ENCODE measurements at regions not wholly inside any gene's neighbourhood (a gene's known extent, or its start where the extent isn't known, plus 50 kb on each side); places are given as distances from the start of the nearest gene placed in this dataset.

- Histone ChIP-seq H3K9me2 (replicated peaks; ENCODE audit: insufficient read depth) (no peaks in the 10 kb centered on the region), H4K20me1 (ENCODE audit: insufficient read depth, poor library complexity, severe bottlenecking) (no peaks in the 10 kb centered on the region), H3K4me3 (no peak overlapping the region), H3K27ac (peak overlapping the region; percentile 48), H3K4me1 (ENCODE audit: insufficient read depth) (no peaks in the 10 kb centered on the region), H3K36me3 (replicated peaks; ENCODE audit: insufficient read depth, low read depth) (no peaks in the 10 kb centered on the region), H2AFZ (no peak overlapping the region), H3K9me3 (ENCODE audit: low read depth) (no peaks in the 10 kb centered on the region), H3K4me2 (no peak overlapping the region), H3K27me3 (no peaks in the 10 kb centered on the region), H3K79me2 (no peaks in the 10 kb centered on the region)
- TF ChIP-seq EZH2phosphoT487 (IDR thresholded peaks at IDR 0.05; ENCODE audit: low read depth, severe bottlenecking, unreplicated experiment), result no peak
- no peak for TF ChIP-seq EZH2 (IDR thresholded peaks at IDR 0.05; ENCODE audit: borderline replicate concordance)
- TF ChIP-seq, protein P1, sequence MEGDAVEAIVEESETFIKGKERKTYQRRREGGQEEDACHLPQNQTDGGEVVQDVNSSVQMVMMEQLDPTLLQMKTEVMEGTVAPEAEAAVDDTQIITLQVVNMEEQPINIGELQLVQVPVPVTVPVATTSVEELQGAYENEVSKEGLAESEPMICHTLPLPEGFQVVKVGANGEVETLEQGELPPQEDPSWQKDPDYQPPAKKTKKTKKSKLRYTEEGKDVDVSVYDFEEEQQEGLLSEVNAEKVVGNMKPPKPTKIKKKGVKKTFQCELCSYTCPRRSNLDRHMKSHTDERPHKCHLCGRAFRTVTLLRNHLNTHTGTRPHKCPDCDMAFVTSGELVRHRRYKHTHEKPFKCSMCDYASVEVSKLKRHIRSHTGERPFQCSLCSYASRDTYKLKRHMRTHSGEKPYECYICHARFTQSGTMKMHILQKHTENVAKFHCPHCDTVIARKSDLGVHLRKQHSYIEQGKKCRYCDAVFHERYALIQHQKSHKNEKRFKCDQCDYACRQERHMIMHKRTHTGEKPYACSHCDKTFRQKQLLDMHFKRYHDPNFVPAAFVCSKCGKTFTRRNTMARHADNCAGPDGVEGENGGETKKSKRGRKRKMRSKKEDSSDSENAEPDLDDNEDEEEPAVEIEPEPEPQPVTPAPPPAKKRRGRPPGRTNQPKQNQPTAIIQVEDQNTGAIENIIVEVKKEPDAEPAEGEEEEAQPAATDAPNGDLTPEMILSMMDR (IDR thresholded peaks at IDR 0.05; ENCODE audit: poor library complexity), result no peak
- DNase-seq (ENCODE audit: low spot score), result peak; percentile 6
- WGBS (ENCODE audit: low lambda C conversion rate, missing lambda C conversion rate), result 74% methylated on average over 3 of the region's 3 CpGs
Observed at GRCh38 chr13:82898586-82898985, 983.7 kb downstream of the SLITRK1 start.

GRCh38 chr13:82879921-82880320, 1002.4 kb downstream of the SLITRK1 start:
- H2AFZ ChIP-seq, result no peak overlapping the region
- H4K20me1 ChIP-seq (ENCODE audit: insufficient read depth, poor library complexity, severe bottlenecking), result no peaks in the 10 kb centered on the region
- H3K27me3 ChIP-seq, result no peaks in the 10 kb centered on the region
- TF ChIP-seq EZH2 (IDR thresholded peaks at IDR 0.05; ENCODE audit: borderline replicate concordance), result no peak
- TF ChIP-seq, protein P1 (IDR thresholded peaks at IDR 0.05; ENCODE audit: poor library complexity), result no peak
- no peak for TF ChIP-seq EZH2phosphoT487 (IDR thresholded peaks at IDR 0.05; ENCODE audit: low read depth, severe bottlenecking, unreplicated experiment)
- H3K9me3 ChIP-seq (ENCODE audit: low read depth), result no peaks in the 10 kb centered on the region
- no peak overlapping the region for H3K27ac ChIP-seq
- H3K4me2 ChIP-seq, result no peak overlapping the region
- DNase-seq (ENCODE audit: low spot score), result no peak
- H3K4me3 ChIP-seq, result no peak overlapping the region
- no peaks in the 10 kb centered on the region for H3K9me2 ChIP-seq (replicated peaks; ENCODE audit: insufficient read depth)
- no peaks in the 10 kb centered on the region for H3K79me2 ChIP-seq
- H3K4me1 ChIP-seq (ENCODE audit: insufficient read depth), result no peaks in the 10 kb centered on the region
- WGBS (ENCODE audit: low lambda C conversion rate, missing lambda C conversion rate), result 54% methylated on average over 1 of the region's 1 CpG
- no peaks in the 10 kb centered on the region for H3K36me3 ChIP-seq (replicated peaks; ENCODE audit: insufficient read depth, low read depth)

GRCh38 chr13:82878536-82878935, 1003.7 kb downstream of the SLITRK1 start:
- H3K4me2 ChIP-seq, result no peak overlapping the region
- H3K9me2 ChIP-seq (replicated peaks; ENCODE audit: insufficient read depth), result no peaks in the 10 kb centered on the region
- no peaks in the 10 kb centered on the region for H3K36me3 ChIP-seq (replicated peaks; ENCODE audit: insufficient read depth, low read depth)
- no peak overlapping the region for H2AFZ ChIP-seq
- no peaks in the 10 kb centered on the region for H3K4me1 ChIP-seq (ENCODE audit: insufficient read depth)
- no peaks in the 10 kb centered on the region for H3K79me2 ChIP-seq
- no peaks in the 10 kb centered on the region for H3K9me3 ChIP-seq (ENCODE audit: low read depth)
- TF ChIP-seq, protein P1 (IDR thresholded peaks at IDR 0.05; ENCODE audit: poor library complexity), result no peak
- TF ChIP-seq EZH2phosphoT487 (IDR thresholded peaks at IDR 0.05; ENCODE audit: low read depth, severe bottlenecking, unreplicated experiment), result no peak
- no peak for TF ChIP-seq EZH2 (IDR thresholded peaks at IDR 0.05; ENCODE audit: borderline replicate concordance)
- H3K4me3 ChIP-seq, result no peak overlapping the region
- H4K20me1 ChIP-seq (ENCODE audit: insufficient read depth, poor library complexity, severe bottlenecking), result no peaks in the 10 kb centered on the region
- H3K27me3 ChIP-seq, result no peaks in the 10 kb centered on the region
- H3K27ac ChIP-seq, result no peak overlapping the region
- no peak for DNase-seq (ENCODE audit: low spot score)

GRCh38 chr13:82867284-82867683, 1015.0 kb downstream of the SLITRK1 start:
- H3K4me1 ChIP-seq (ENCODE audit: insufficient read depth), result no peaks in the 10 kb centered on the region
- 61% methylated on average over 2 of the region's 2 CpGs for WGBS (ENCODE audit: low lambda C conversion rate, missing lambda C conversion rate)
- no peaks in the 10 kb centered on the region for H3K79me2 ChIP-seq
- H3K9me2 ChIP-seq (replicated peaks; ENCODE audit: insufficient read depth), result no peaks in the 10 kb centered on the region
- no peaks in the 10 kb centered on the region for H3K36me3 ChIP-seq (replicated peaks; ENCODE audit: insufficient read depth, low read depth)
- TF ChIP-seq, protein P1 (IDR thresholded peaks at IDR 0.05; ENCODE audit: poor library complexity), result no peak
- TF ChIP-seq EZH2 (IDR thresholded peaks at IDR 0.05; ENCODE audit: borderline replicate concordance) (no peak), EZH2phosphoT487 (IDR thresholded peaks at IDR 0.05; ENCODE audit: low read depth, severe bottlenecking, unreplicated experiment) (no peak)
- no peaks in the 10 kb centered on the region for H3K27me3 ChIP-seq
- no peak overlapping the region for H2AFZ ChIP-seq
- DNase-seq (ENCODE audit: low spot score), result no peak
- no peak overlapping the region for H3K27ac ChIP-seq
- H4K20me1 ChIP-seq (ENCODE audit: insufficient read depth, poor library complexity, severe bottlenecking), result no peaks in the 10 kb centered on the region
- no peaks in the 10 kb centered on the region for H3K9me3 ChIP-seq (ENCODE audit: low read depth)
- H3K4me3 ChIP-seq, result no peak overlapping the region
- no peak overlapping the region for H3K4me2 ChIP-seq

Measured in hepatocyte (in vitro differentiated cells).